KOPT-K1 (cell line): ENCODE measurements at regions not wholly inside any gene's neighbourhood (a gene's known extent, or its start where the extent isn't known, plus 50 kb on each side); places are given as distances from the start of the nearest gene placed in this dataset.

Experiments
- H3K27ac ChIP-seq: fragments of 200-600 bp; sonication (generic); 2 replicates; pipeline ENCODE4 v1.5.1; 2016; ENCODE audit warnings: antibody characterized with exemption, mild to moderate bottlenecking, low read depth, low read length; ENCODE audit not compliant: poor library complexity, severe bottlenecking
- H3K36me3 ChIP-seq: fragments of 200-600 bp; sonication (generic); 2 replicates; pipeline ENCODE4 v1.5.1; 2017; ENCODE audit warnings: antibody characterized with exemption, mild to moderate bottlenecking, low read length, moderate library complexity; ENCODE audit not compliant: insufficient read depth
- H3K9me3 ChIP-seq: fragments of 200-600 bp; sonication (generic); 2 replicates; pipeline ENCODE4 v1.5.1; 2017; ENCODE audit warnings: antibody characterized with exemption, low read length, mild to moderate bottlenecking; ENCODE audit not compliant: insufficient read depth, poor library complexity, severe bottlenecking

- no peak overlapping the region for H3K27ac ChIP-seq
Measured at GRCh38 chr15:26477044-26477443, 295.8 kb downstream of the GABRB3 start.

GRCh38 chr15:26475554-26475953 lies 297.3 kb downstream of the GABRB3 start:
- Histone ChIP-seq H3K36me3 (no peaks in the 10 kb centered on the region), H3K27ac (no peak overlapping the region), H3K9me3 (no peaks in the 10 kb centered on the region)

More at GRCh38 chr15:26477044-26477443, 295.8 kb downstream of the GABRB3 start:
- H3K9me3 ChIP-seq, result no peaks in the 10 kb centered on the region
- H3K36me3 ChIP-seq, result no peaks in the 10 kb centered on the region

DNA sequence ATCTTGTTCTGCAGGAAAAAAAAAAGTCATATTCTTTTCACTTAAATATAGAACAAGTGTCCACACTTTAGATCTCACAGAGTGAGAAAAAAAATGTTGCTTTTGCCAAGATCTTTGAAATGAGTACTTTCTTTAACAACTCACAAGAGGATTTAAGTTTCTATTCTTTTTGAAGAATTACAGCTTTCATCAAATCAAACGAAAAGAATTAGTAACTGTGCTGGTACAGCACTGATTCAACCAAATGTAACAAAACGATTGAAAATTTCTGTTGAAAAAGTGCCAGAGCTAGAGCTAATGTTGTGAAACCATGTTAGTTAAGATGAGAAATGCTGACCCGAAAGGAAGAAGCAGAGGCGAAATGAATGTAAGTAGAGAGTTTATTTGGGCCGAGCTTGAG lies 300.2 kb downstream of the GABRB3 start:
- no peaks in the 10 kb centered on the region for H3K9me3 ChIP-seq
- H3K27ac ChIP-seq, result no peak overlapping the region
- no peaks in the 10 kb centered on the region for H3K36me3 ChIP-seq

DNA sequence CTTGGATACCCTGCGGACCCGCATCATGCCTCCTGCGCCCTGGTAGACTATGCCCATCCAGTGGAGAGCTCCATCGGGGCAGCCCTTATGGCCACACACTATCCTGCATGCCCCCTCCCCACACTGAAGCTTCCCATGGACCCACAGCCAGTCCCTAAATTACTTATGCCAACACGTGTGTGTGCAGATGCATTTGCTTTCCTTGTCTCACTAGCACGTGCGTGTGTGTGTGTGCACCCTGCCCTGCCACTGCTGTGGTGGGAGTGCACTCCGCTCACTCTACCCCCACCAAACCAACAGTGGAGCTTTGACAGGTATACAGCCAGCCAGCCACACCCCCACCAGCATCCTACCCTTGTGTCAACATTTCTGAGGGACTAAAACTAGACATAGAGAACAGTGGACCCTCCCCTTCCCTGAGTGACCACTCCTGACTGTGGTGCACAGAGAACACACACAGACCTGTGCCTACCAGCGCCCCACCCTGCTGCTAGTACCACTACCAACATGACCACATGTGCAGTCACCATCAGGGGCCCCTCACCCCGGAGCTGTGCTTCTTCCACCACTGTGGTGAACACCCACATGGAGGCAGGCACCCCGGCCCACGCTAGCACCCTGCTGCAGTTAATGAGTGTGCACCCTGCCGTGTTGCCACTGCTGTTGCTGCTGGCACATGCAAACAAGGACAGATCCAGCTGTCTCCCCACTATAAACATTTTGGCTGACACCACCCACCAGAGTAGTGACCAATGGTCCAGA lies 310.8 kb downstream of the GABRB3 start:
- Histone ChIP-seq H3K36me3 (no peaks in the 10 kb centered on the region), H3K27ac (no peak overlapping the region), H3K9me3 (peaks cover 14% of the 10 kb centered on the region)

- Histone ChIP-seq H3K27ac (no peak overlapping the region), H3K9me3 (peaks cover 21% of the 10 kb centered on the region), H3K36me3 (no peaks in the 10 kb centered on the region)
Measured at GRCh38 chr15:26460165-26460564, 312.7 kb downstream of the GABRB3 start.

- Histone ChIP-seq H3K36me3 (no peaks in the 10 kb centered on the region), H3K27ac (no peak overlapping the region), H3K9me3 (peaks cover 16% of the 10 kb centered on the region)
Measured at GRCh38 chr15:26455828-26456227, 317.0 kb downstream of the GABRB3 start.

DNA sequence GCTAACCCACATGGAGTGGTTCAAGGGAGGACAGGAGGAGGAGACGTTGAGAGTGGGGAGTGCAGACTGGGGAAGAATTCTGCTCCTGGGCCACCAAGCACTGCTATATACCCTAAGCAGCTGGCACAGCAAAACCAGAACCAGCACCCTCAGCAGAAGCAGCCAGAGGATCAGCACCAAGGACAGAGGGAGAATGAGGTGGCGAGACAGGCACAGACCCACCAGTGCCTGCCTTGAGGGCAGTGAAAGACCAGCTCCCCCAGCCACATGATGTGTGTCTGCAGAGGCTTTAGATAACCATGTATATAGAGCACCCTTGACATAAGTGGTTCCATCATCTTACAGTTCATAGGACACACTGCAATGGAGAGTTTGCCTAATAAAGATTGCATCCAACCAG lies 319.0 kb downstream of the GABRB3 start:
- Histone ChIP-seq H3K36me3 (no peaks in the 10 kb centered on the region), H3K27ac (no peak overlapping the region), H3K9me3 (peaks cover 16% of the 10 kb centered on the region)

- Histone ChIP-seq H3K36me3 (no peaks in the 10 kb centered on the region), H3K9me3 (peaks cover 6% of the 10 kb centered on the region)
Measured at GRCh38 chr15:26451995-26452394, 320.9 kb downstream of the GABRB3 start.

DNA sequence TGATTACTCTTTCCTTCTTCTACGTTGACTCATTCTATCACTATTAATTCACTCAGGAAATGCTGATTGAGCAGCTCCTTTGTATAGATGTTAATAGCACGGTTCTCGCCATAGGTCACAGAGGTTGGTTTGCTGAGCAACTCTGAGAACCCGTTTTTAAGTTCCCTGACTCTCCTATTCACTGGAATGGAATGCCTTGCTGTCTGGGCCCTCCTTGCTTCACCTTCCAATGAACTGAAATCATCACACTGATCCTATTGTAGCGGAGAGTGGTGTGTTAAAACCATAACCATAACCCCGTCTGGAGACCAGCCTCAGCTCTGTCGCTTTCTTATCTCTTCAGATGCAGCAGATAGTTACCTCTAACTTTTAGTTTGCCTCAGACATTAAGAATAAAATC lies 323.6 kb downstream of the GABRB3 start:
- no peaks in the 10 kb centered on the region for H3K36me3 ChIP-seq
- no peaks in the 10 kb centered on the region for H3K9me3 ChIP-seq
- no peak overlapping the region for H3K27ac ChIP-seq

More at GRCh38 chr15:26451995-26452394, 320.9 kb downstream of the GABRB3 start:
- H3K27ac ChIP-seq, result no peak overlapping the region

DNA sequence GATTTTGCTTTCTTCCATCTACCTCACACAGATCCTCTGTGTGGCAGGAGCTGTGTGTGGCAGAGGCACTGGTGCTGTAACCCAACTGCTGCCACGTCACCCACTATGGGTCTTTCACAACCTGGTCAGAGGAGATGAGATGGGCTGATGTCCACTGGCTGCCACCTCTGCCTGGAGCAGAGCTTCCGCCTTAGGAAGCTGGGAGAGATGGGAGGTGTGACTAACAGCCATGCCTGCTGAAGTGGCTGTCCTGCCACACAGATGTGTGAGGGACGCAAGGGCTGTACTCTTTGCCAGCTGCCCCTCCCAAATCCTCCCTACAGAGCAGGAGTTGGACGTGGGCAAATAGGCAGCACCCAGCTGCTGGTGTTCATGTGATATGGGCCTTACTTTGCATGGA lies 329.5 kb downstream of the GABRB3 start:
- H3K9me3 ChIP-seq, result no peaks in the 10 kb centered on the region
- no peaks in the 10 kb centered on the region for H3K36me3 ChIP-seq
- H3K27ac ChIP-seq, result no peak overlapping the region

DNA sequence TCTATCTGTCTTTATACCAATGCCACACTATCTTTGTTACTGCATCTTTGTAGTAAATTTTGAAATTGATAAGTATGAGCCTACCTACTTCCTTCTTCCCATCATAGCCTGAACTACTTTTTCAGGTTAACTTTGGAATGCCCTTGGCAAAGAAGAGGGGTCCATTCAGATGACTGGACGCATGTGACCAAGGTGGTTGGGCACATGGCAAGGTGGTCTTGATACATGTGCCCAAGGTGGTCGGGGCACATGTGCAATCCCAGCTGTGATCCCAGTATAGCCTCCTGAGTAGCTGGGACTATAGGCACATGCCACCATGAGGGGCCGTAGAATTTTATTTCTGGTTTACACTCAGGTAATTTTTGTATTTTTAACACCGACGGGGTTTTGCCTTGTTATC lies 330.2 kb downstream of the GABRB3 start:
- H3K36me3 ChIP-seq, result no peaks in the 10 kb centered on the region
- no peaks in the 10 kb centered on the region for H3K9me3 ChIP-seq
- H3K27ac ChIP-seq, result no peak overlapping the region

GRCh38 chr15:26439681-26440080 lies 333.2 kb downstream of the GABRB3 start:
- Histone ChIP-seq H3K9me3 (no peaks in the 10 kb centered on the region), H3K27ac (no peak overlapping the region), H3K36me3 (no peaks in the 10 kb centered on the region)

GRCh38 chr15:26438718-26439117 lies 334.1 kb downstream of the GABRB3 start:
- Histone ChIP-seq H3K36me3 (no peaks in the 10 kb centered on the region), H3K9me3 (no peaks in the 10 kb centered on the region), H3K27ac (no peak overlapping the region)

DNA sequence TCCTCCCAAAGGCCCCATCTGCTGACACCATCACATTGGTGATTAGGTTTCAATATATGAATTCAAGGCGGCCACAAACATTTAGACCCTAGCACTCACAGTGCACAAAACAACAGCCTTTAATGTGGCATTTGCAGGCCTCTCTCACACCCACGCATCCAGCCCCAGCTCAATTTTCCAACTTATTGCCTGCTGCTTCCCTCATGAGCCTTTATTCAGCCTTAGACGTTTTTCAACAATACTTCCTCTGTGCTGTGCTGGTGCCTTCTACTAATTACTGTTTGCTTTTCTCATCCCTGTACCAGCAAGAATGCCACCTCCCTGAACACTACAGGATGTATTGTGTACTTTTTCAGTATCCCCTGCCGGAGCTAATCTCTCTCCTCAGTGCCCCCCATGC lies 334.6 kb downstream of the GABRB3 start:
- no peaks in the 10 kb centered on the region for H3K9me3 ChIP-seq
- H3K27ac ChIP-seq, result no peak overlapping the region
- H3K36me3 ChIP-seq, result no peaks in the 10 kb centered on the region

- Histone ChIP-seq H3K9me3 (peaks cover 5% of the 10 kb centered on the region), H3K27ac (no peak overlapping the region), H3K36me3 (no peaks in the 10 kb centered on the region)
Measured at GRCh38 chr15:26433818-26434217, 339.0 kb downstream of the GABRB3 start.

DNA sequence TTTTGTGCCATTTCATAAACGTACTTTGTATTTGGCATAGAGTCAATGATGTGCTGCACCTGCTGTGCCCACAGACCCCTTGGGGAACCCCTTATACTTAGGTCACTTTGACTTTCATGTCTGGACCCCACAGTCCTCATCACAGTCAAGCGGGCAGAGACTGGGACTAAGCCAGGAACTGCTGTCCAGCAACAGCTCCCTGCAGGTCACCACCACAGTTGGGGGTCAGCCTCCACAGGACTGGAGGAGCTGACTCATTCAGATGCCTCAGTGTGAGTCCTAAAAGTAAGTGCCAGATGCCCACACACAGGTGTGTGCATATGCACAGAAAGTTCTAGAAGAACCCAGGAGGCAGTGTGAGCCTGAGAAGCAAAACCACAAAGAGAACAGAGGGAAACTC lies 339.8 kb downstream of the GABRB3 start:
- Histone ChIP-seq H3K36me3 (no peaks in the 10 kb centered on the region), H3K9me3 (peaks cover 5% of the 10 kb centered on the region), H3K27ac (no peak overlapping the region)
